Forelimb muscle (tissue), 1 donor: ENCODE measurements at regions not wholly inside any gene's neighbourhood (a gene's known extent, or its start where the extent isn't known, plus 50 kb on each side); places are given as distances from the start of the nearest gene placed in this dataset.
"Not testable (repeated sequence)": the region's sequence is repeated elsewhere in the genome, so short reads cannot be mapped to it uniquely, and the experiment has no call there.

Experiments used
- DNase-seq: peaks from one replicate; pipeline ENCODE4 v3.0.0-alpha.2; 2013; ENCODE audit warnings: low read depth

- DNase-seq: no peak
Measured at GRCh38 chr12:131389054-131390013, 321.6 kb upstream of the SFSWAP start.

DNA sequence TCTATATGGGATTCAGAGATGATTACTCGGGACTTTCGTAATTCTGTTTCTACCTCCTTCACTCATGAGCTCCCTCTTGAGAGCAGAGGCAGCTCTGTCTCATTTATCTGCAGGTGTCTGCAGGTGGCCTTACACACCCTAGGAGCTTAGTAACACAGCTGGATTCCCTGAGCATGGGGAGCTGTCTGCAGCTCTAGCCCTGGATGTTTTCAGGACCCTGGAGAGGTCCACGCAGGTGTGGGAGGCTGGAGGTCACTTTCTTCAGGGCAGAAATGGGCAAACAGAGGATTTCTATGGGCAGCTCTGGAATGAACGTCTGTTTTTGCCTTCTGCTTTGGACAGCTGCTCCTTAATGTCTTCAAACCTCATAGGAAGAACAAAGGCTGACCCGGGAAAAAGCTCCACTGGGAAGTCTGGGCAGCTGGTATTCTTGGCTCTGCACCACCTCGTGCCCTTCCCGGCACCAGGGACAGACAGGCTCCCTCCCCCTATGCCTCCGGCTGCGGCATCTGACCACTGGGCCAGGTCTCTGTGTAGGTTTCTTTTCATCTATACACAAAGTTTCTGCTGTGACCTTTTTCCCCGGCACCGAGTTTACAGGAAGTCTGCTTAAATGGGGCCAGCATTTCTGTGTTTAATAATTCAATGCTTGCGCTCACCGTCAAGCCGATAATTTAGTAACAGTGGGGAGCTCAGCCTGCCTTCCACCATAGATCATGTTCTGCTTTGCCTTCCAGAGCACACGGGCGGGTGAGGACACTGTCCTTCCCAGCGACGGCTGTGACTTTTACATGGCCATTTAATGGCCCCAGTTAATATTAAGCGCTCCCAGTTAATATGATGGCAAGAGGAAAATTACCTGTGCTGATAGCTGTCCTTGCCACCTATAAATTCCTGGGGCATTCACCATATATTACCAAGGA is 320.2 kb upstream of the SFSWAP start:
- DNase-seq: peak; percentile 2

DNA sequence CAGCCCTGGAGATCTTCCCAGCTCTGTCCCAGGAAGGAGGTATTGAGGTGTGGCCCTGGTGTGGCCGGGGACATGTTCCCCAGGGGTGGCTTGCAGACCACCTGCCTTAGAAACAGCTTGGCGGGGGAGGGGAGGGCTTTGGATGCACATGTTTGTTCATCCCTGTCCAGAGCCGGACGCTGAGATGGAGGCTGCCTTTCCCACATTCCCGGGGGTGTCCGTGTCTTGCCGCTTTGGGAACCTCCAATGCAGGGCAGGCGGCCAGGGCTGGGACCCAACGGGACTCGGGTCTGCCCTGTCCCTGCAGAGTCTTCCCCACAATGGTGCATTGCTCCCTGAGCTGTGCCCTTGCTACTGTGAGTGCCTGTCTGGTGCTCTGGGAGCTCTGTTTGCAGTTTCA is 319.5 kb upstream of the SFSWAP start:
- DNase-seq: no peak

DNA sequence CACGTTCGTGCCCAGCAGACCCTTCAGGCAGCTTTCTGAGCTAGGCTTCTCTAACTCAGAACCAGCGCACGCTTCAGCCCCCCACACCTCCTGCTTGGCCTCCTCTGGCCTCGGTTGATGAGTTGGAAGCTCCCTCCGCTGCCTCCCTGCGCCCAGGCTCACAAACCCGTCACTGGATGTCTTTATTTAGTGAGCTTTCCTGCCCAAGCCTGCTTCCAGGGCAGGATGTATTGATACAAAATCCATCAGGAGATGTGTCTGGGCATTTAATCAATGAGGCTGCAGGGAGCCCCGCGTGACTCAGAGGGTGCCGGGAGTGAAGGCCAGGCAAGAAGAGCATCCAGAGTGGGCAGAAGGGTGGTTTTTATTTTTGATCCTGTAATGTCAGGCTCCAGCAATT is 316.1 kb upstream of the SFSWAP start:
- not testable (repeated sequence) for DNase-seq

GRCh38 chr12:131395209-131395684 is 315.6 kb upstream of the SFSWAP start:
- not testable (repeated sequence) for DNase-seq

GRCh38 chr12:131395971-131396573 is 314.8 kb upstream of the SFSWAP start:
- no peak for DNase-seq

- no peak for DNase-seq
Measured at GRCh38 chr12:131397493-131398181, 313.3 kb upstream of the SFSWAP start.

DNA sequence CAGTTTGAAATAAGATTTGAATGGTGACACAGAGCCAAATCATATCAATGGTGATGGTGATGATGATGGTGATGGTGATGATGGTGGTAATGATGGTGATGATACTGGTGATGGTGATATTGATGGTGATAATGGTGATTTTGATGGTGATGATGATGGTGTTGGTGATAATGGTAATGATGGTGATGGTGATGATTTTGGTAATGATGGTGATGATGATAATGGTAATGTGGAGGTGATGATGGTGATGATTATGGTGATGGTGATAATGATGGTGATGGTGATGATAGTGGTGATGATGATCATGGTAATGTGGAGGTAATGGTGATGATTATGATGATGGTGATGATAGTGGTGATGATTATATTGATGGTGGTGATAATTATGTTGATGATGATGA is 311.9 kb upstream of the SFSWAP start:
- DNase-seq: no peak

GRCh38 chr12:131400668-131401294 is 310.1 kb upstream of the SFSWAP start:
- not testable (repeated sequence) for DNase-seq

DNA sequence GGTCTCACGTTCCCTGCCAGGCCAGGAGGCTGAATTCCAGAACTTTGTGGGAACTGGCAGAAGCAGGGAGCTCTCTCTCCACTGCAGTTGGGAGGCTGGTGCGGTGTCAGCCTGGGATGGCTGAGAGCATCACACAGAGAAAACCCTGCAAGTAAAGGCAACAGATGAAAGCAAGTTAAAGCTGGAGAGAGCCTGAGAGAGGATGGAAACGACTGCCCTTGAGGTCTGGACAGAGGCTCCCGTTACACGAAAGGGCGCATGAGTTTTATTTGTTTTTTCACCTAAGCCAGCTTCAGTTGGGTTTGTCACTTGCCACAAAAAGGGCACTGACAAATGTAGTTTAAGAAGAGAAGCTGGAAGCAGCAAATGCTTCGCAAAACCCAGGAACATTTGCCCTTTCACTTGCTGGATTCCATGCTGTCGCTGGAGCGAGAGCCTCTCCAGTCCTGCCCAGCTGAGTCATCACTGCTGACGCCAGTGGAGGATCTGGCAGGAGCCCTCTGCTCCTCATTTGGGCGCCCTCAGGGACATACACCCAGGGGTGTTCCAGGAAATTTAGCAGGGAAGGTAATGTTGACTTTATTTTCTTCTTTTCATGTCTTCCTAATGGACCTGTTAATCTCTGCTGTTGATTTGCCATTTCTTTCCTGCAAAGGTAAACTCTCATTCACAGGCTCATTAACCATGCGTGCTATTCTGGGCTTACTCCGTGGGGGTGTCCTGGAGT is 308.8 kb upstream of the SFSWAP start:
- DNase-seq: not testable (repeated sequence)

DNA sequence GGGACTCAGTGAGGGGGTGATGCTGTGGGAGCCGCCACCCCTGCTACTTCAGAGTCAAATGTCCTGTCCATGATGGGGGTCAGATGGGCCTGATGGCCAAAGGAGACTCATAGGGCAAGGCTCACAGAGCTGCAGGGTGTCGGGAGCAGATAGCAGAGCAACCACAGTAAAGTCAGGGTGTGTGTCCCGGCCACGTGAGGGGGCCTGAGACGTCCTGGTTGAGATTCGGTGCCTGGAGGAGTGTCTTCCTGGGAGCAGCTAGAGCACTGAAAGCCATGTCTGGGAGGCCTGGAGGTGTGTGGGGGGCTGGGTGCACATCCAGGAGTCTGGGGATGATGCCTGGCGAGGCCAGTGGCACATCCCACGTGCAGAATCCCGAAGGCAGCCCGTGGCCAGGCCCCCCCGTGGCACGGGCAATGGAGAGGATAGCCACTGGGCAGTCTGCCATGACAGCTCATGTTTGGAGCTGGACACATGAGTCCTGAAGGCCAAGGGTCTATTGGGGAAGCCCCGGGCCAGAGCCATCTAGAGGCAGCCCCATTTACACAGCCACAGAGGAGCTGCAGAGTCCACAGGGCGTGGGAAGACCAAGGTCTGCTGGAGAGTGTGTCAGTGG is 308.0 kb upstream of the SFSWAP start:
- DNase-seq: no peak

- no peak for DNase-seq
Measured at GRCh38 chr12:131403676-131404075, 307.2 kb upstream of the SFSWAP start.

- DNase-seq: no peak
Measured at GRCh38 chr12:131404705-131405104, 306.2 kb upstream of the SFSWAP start.

GRCh38 chr12:131407221-131408035 is 303.5 kb upstream of the SFSWAP start:
- DNase-seq: no peak

- DNase-seq: no peak
Measured at GRCh38 chr12:131408036-131408365, 302.9 kb upstream of the SFSWAP start.

DNA sequence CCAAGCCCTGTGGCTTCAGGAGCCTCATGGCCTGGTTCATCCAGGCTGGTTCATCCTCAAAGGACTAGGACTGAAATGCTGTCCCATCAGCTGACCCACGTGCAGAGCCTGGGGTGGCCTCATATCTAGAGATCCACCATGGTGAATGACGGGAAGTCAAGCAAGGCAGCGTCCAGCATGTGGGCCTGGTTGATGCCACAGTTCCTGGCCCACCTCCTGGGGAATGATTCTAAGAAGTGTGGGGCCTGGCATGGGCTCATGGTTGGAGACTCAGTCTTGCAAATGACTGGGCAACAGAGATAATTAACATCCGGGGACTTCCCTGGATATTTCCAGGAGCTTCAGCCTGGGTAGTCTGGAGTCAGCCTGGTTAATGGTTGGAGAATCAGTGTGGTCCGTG is 302.4 kb upstream of the SFSWAP start:
- DNase-seq: no peak

DNA sequence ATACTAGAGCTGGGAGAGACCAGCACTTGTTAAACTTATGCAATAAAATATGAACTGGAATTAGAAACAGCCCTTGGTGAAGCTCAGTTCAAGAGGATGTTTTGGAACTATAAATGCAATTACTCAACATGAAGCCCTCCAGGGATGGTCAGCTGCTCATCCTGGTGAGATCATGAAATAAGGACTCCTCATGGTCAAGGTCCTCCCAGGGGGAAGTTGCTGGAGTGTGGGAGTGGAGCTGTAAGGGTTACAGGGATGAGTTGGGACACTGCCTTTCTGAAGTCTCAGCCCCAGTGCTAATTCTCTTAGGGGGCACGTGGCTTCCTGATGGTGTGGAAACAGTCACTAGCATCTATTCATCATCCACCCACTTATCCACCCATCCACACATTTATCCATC is 301.7 kb upstream of the SFSWAP start:
- no peak for DNase-seq

DNA sequence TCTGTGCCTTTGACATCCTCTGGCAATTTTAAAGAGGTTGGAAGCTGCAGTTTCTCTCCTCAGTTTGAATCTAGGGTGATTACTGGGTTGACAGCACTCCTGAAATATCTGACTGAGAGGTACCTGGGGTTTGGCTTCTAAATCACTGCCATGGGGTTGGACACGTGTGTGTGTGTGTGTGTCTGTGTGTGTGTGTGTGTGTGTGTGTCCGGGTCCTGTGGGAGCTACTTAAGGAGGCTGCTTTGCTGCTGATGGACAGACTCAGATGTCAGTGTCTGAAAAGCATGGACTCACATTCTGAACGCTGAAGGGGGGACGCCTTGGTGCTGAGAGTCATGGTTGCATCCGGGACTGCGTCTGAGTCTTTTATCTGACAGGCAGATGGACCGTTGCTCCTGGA is 299.1 kb upstream of the SFSWAP start:
- DNase-seq: not testable (repeated sequence)

- DNase-seq: no peak
Measured at GRCh38 chr12:131413006-131413405, 297.9 kb upstream of the SFSWAP start.
